Epithelial cell of proximal tubule (primary cell): ENCODE measurements at regions not wholly inside any gene's neighbourhood (a gene's known extent, or its start where the extent isn't known, plus 50 kb on each side); places are given as distances from the start of the nearest gene placed in this dataset.

Experiments
- DNase-seq: peaks from one replicate; pipeline ENCODE4 v3.0.0-alpha.2; 2011; ENCODE audit warnings: low read depth
- H3K4me3 ChIP-seq: 2 replicates; pipeline ENCODE4 v1.5.1; 2011; ENCODE audit warnings: low read depth, mild to moderate bottlenecking, low read length
- TF ChIP-seq, protein P1 (sequence below): conservative IDR thresholded peaks from 2 replicates; pipeline ENCODE4 v1.5.1; 2012; ENCODE audit warnings: low read depth, mild to moderate bottlenecking, low read length

DNA sequence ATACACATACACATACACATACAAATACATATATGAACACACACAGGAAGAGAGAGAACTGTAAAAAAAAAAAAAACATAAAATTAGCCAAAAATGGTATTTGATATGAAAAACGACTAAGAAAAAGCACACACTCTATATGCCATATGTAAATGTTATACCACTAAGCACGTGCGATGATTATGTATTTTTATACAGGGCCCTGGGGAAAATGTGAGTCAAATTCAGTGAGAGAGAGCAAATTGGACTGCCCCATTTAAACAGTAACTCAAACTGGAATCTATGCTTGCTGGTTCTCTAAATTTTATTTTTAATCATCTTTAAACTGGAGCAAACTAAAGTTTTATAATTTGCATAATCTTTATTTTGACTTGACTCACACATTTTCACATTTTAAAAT lies 197.8 kb upstream of the MTNR1B start:
- H3K4me3 ChIP-seq = no peak overlapping the region
- no peak for DNase-seq
- TF ChIP-seq, protein P1, sequence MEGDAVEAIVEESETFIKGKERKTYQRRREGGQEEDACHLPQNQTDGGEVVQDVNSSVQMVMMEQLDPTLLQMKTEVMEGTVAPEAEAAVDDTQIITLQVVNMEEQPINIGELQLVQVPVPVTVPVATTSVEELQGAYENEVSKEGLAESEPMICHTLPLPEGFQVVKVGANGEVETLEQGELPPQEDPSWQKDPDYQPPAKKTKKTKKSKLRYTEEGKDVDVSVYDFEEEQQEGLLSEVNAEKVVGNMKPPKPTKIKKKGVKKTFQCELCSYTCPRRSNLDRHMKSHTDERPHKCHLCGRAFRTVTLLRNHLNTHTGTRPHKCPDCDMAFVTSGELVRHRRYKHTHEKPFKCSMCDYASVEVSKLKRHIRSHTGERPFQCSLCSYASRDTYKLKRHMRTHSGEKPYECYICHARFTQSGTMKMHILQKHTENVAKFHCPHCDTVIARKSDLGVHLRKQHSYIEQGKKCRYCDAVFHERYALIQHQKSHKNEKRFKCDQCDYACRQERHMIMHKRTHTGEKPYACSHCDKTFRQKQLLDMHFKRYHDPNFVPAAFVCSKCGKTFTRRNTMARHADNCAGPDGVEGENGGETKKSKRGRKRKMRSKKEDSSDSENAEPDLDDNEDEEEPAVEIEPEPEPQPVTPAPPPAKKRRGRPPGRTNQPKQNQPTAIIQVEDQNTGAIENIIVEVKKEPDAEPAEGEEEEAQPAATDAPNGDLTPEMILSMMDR = no peak

DNA sequence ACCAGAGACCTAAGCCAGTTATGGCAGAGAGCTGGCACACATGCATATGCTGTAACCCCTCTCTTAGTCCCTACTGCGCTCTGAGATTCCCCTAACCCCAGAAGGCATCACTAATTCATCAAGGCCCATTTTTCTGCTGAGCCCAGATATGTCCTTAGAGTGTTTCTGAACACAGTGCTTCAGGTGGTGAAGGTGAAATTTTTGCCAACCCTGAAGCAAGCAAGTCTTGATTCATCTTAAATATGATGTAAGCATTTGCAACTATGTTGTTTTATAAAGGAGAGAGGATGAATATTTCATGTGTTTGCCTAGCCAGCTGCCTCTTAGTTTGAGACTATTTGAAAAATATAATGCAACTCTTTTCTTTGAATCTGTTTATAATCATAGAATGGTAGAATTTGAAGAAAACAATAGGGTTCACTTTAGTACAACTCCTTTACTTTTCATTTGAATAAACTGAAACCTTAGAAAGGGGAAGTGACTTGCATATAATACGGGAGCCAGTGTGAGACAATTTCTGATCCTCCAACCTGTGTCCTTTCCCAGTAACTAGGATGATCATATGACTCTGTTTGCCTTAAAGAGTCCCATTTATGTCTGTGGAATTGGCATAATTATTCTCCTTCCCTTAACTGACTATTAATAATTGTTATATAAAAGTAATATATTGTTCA lies 194.3 kb upstream of the MTNR1B start:
- no peak overlapping the region for H3K4me3 ChIP-seq
- TF ChIP-seq, protein P1 = no peak
- DNase-seq = no peak

DNA sequence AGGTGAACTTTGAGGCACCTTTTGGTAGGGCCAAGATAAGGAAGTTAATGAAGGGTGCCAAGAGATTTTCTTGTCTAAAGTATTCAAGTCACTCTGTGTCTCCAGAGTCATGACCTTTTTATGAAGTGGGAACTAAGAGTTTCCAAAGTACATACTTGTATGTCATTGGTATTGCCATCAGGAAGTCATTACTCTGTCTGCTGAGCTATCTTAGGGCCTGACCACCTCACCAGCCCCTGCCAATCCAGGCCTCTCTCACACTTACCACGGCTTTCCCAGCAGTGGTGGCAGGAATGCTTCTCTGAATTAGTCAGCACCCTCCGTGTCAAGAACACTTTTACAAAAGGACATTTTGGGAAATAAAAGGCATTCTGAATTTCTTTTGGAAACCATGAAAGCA lies 192.8 kb upstream of the MTNR1B start:
- H3K4me3 ChIP-seq = no peak overlapping the region
- TF ChIP-seq, protein P1 = no peak
- no peak for DNase-seq

DNA sequence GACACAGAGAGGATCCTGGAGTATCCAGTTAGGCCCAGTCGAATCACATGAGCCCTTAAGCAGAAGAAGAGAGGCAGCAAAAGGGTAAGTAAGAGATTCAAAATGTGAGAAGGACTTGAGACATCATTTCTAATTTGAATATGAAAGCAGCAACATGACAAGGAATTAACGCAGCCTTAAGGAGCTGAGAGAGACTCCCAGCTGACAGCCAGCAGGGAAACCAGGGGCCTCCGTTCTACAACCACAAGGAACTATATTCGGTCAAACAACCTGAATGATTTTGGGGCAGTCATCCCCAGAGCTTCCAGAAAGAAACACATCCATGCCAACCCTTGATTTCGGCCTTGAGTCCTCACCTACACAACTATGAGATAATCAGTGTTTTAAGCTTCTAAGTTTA lies 189.7 kb upstream of the MTNR1B start:
- no peak overlapping the region for H3K4me3 ChIP-seq
- DNase-seq = no peak
- TF ChIP-seq, protein P1 = no peak

DNA sequence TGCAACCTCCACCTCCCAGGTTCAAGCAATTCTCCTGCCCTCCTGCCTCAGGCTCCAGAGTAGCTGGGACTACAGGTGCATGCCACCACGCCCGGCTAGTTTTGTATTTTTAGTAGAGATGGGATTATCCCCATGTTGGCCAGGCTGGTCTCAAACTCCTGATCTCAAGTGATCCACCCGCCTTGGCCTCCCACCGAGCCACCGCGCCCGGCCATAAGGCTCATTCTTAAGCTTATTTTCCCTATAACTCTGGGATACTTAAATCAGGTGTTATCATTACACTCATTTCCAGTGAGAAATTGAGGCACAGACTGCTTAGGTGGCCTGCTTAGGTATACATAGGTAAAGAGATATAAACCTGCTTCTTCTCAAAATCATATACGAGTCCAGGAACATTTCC lies 188.3 kb upstream of the MTNR1B start:
- TF ChIP-seq, protein P1 = no peak
- H3K4me3 ChIP-seq = no peak overlapping the region
- DNase-seq = no peak

DNA sequence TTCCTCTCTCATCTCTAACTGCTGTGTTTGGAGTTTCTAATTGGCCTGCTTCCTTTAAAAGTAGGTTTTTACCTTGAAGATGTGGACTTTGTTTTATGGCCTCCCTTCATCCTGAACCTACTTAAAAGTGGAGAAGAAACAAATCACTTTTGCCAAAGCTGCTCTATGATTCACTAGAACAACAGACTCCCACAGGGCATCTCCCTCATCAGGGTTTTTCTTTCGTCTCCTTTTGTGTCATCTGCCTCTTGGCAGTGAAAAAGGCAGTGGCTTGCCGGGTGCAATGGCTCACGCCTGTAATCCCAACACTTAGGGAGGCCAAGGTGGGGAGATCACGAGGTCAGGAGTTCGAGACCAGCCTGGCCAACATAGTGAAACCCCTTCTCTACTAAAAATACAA lies 186.6 kb upstream of the MTNR1B start:
- TF ChIP-seq, protein P1 = no peak
- DNase-seq = no peak
- no peak overlapping the region for H3K4me3 ChIP-seq

DNA sequence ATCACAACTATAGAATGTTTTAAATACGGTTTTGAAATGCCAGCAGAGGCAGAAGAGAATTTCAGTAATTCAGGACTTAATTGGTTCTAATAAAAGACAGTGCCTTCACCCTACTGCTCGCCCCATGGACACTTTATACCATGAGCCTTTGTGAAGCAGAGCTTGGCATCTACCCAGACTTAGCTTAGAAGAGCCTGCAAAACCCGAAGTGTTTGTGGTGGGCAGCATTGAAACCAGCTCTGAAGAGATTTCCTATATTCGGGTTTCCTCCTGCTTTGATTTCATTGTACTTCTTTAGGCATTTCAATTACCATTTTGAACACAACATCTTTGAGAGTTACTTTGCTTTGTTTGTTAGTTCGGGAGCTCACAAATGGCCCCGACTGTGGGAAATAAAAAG lies 185.1 kb upstream of the MTNR1B start:
- H3K4me3 ChIP-seq = no peak overlapping the region
- no peak for DNase-seq
- TF ChIP-seq, protein P1 = no peak
